ENCODE measurements at regions not wholly inside any gene's neighbourhood (a gene's known extent, or its start where the extent isn't known, plus 50 kb on each side); places are given as distances from the start of the nearest gene placed in this dataset.
"Not testable (repeated sequence)": the region's sequence is repeated elsewhere in the genome, so short reads cannot be mapped to it uniquely, and the experiment has no call there.

DNA sequence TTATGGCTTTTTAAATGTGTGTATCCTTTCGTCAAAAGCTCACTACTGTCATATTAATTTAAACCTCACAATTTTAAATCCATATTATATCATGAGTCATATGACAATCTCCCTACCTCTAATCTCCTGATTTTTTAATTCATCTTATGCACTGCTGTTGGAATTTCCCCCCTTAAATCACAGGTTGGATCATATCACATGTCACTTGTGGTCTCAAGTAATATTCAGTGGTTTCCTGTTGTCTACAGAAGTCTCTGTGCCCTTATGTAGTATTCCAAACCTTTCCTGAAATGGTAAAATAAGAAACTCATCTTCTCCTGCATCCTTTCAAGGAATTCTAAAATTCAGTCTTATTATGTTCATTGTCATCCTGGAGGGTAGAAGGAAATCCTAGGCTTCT lies 116.0 kb upstream of the CBLB start:
- DNase-seq: no peak
- peaks cover 6 to 8% of the 10 kb centered on the region in 2 donors for H3K9me3 ChIP-seq
- intact Hi-C loops (cut with DNase I; ENCODE audit: low total_unique reads) (no loop called here), in situ Hi-C loops (cut with MboI; ENCODE audit: low pct_ligation_motif_present in 1 of 4, low pct_unique_long_range_greater_than_20kb in 1 of 4, low sequenced_read_pairs in 3 of 4) (no loop called here)
- 96 to 100% methylated on average over 1 of the region's 1 CpG for WGBS, 2 donors (ENCODE audit: low coverage in 1 of 2)
- H3K4me3 ChIP-seq: no peak overlapping the region
- H3K27ac ChIP-seq: no peak overlapping the region
- no peaks in the 10 kb centered on the region for H3K4me1 ChIP-seq
- H3K27me3 ChIP-seq: no peaks in the 10 kb centered on the region
- no peaks in the 10 kb centered on the region for H3K36me3 ChIP-seq
- TF ChIP-seq EP300 (IDR thresholded peaks at IDR 0.05; ENCODE audit: low read depth) (no peak), POLR2A (IDR thresholded peaks at IDR 0.05) (no peak), POLR2AphosphoS5 (IDR thresholded peaks at IDR 0.05) (no peak)
- TF ChIP-seq, protein P1, sequence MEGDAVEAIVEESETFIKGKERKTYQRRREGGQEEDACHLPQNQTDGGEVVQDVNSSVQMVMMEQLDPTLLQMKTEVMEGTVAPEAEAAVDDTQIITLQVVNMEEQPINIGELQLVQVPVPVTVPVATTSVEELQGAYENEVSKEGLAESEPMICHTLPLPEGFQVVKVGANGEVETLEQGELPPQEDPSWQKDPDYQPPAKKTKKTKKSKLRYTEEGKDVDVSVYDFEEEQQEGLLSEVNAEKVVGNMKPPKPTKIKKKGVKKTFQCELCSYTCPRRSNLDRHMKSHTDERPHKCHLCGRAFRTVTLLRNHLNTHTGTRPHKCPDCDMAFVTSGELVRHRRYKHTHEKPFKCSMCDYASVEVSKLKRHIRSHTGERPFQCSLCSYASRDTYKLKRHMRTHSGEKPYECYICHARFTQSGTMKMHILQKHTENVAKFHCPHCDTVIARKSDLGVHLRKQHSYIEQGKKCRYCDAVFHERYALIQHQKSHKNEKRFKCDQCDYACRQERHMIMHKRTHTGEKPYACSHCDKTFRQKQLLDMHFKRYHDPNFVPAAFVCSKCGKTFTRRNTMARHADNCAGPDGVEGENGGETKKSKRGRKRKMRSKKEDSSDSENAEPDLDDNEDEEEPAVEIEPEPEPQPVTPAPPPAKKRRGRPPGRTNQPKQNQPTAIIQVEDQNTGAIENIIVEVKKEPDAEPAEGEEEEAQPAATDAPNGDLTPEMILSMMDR (IDR thresholded peaks at IDR 0.05): no peak

DNA sequence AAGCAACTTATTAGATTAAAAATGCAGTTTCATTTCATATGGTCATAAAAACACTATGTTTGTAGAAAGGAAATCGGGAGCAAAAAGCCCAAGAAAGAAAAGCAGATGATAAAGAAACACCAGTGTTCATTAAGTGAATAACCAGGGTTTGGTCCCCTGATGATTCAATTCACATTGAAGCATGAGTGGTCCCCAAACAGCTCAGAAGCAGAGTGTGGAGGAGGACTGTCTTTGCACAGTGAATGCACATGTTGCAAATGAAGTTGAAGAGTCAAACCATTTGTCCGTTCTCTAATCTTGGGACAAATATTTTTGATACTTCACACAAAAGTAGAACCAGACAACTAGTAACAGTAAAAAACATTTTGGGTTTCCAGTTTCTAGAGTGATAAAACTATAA lies 117.5 kb upstream of the CBLB start:
- H3K36me3 ChIP-seq; H3K27me3 ChIP-seq; intact Hi-C loops (cut with DNase I; ENCODE audit: low total_unique reads); in situ Hi-C loops (cut with MboI; ENCODE audit: low pct_ligation_motif_present in 1 of 4, low pct_unique_long_range_greater_than_20kb in 1 of 4, low sequenced_read_pairs in 3 of 4); H3K4me1 ChIP-seq; H3K9me3 ChIP-seq; H3K4me3 ChIP-seq; H3K27ac ChIP-seq; DNase-seq: not testable (repeated sequence)
- 81 to 91% methylated on average over 2 of the region's 2 CpGs for WGBS, 2 donors (ENCODE audit: low coverage in 1 of 2)

DNA sequence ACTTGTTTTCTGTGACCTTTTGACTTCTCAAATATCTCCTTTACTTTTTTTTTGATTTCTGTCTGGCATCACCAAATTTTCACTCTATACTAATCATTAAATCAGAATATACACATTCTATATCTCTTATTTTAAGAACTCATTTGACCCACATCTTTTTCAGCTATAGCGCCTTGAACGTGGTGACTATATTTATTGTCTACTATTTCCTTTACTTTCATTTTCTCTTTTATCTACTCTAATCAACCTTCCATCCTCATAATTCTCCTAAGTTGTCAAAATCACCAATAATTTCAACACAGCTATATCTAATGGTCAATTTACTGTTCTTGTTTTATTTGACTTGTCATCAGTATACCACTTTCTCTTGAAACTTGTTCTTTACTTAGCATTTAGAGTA lies 119.0 kb upstream of the CBLB start:
- Histone ChIP-seq H3K4me3 (no peak overlapping the region), H3K27me3 (no peaks in the 10 kb centered on the region), H3K9me3 (peaks cover 6 to 8% of the 10 kb centered on the region in 2 donors), H3K36me3 (no peaks in the 10 kb centered on the region), H3K27ac (no peak overlapping the region), H3K4me1 (no peaks in the 10 kb centered on the region)
- no peak for DNase-seq
- in situ Hi-C loops (cut with MboI; ENCODE audit: low pct_ligation_motif_present in 1 of 4, low pct_unique_long_range_greater_than_20kb in 1 of 4, low sequenced_read_pairs in 3 of 4) (no loop called here), intact Hi-C loops (cut with DNase I; ENCODE audit: low total_unique reads) (no loop called here)
- WGBS, 2 donors (ENCODE audit: low coverage in 1 of 2): 72 to 74% methylated on average over 2 of the region's 2 CpGs
- TF ChIP-seq, protein P1 (IDR thresholded peaks at IDR 0.05): no peak
- TF ChIP-seq POLR2A (IDR thresholded peaks at IDR 0.05) (no peak), EP300 (IDR thresholded peaks at IDR 0.05; ENCODE audit: low read depth) (no peak), POLR2AphosphoS5 (IDR thresholded peaks at IDR 0.05) (no peak)

DNA sequence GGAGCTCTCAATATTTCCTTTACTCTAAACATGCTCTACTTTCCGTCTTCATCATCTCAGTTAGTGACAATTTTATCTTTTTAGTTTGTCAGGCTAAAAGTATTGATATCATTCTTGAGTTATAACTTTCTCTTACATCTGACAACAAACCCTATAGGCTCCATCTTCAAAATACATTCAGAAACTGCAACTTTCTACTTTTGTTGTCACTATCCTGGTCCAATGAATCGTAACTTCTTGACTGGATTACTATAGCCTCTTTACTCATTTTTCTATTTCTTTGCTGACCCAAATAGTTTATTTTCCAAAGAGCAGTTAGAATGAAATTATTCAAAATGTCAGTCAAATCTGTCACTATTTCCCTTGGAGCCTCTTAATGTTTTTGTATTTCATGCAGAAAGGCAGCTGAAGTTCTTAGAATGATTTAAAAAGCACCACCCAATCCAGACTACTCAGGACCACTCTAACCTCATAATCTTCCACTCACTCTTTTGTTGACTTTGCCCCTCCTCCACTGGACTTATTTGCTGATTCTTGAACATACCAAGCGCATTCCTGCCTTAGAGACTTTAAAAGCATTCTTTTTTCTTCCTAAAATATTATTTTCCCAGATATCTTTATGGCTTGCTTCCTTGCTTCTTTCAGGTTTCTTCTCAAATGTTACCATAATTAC lies 119.9 kb upstream of the CBLB start:
- 96 to 98% methylated on average over 3 of the region's 3 CpGs for WGBS, 2 donors (ENCODE audit: low coverage in 1 of 2)
- no peak overlapping the region for H3K4me3 ChIP-seq
- TF ChIP-seq, protein P1 (IDR thresholded peaks at IDR 0.05): no peak
- TF ChIP-seq POLR2AphosphoS5 (IDR thresholded peaks at IDR 0.05): no peak
- TF ChIP-seq POLR2A (IDR thresholded peaks at IDR 0.05): no peak
- no peak for TF ChIP-seq EP300 (IDR thresholded peaks at IDR 0.05; ENCODE audit: low read depth)
- H3K9me3 ChIP-seq: peaks cover 2% of the 10 kb centered on the region in 2 donors
- no peak for DNase-seq
- no peak overlapping the region for H3K27ac ChIP-seq
- H3K4me1 ChIP-seq: no peaks in the 10 kb centered on the region
- intact Hi-C loops (cut with DNase I; ENCODE audit: low total_unique reads) (no loop called here), in situ Hi-C loops (cut with MboI; ENCODE audit: low pct_ligation_motif_present in 1 of 4, low pct_unique_long_range_greater_than_20kb in 1 of 4, low sequenced_read_pairs in 3 of 4) (no loop called here)
- no peaks in the 10 kb centered on the region for H3K36me3 ChIP-seq
- H3K27me3 ChIP-seq: no peaks in the 10 kb centered on the region

DNA sequence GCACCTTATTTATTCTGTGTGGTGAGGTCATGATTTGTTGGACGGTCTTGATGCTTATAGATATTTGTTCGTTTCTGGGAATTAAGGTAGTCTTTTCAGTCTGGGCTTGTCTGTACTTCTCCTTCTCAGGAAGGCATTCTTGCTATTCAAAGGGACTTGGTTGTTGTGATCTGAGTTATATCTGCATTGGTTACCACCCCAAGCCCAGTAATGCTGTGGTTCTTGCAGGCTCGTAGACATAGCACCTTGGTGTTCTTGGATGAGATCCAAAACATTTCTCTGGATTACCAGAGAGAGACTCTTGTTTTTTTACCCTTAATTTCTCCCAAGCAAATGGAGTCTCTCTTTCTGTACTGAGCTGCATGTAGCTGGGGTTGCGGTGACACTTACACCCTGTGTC lies 128.0 kb upstream of the CBLB start:
- Histone ChIP-seq H3K4me3 (no peak overlapping the region), H3K27me3 (no peaks in the 10 kb centered on the region), H3K27ac (no peak overlapping the region), H3K9me3 (peaks cover 0 to 4% of the 10 kb centered on the region in 2 donors), H3K36me3 (no peaks in the 10 kb centered on the region), H3K4me1 (no peaks in the 10 kb centered on the region)
- in situ Hi-C loops (cut with MboI; ENCODE audit: low pct_ligation_motif_present in 1 of 4, low pct_unique_long_range_greater_than_20kb in 1 of 4, low sequenced_read_pairs in 3 of 4) (no loop called here), intact Hi-C loops (cut with DNase I; ENCODE audit: low total_unique reads) (no loop called here)
- 79 to 94% methylated on average over 3 to 4 of the region's 4 CpGs for WGBS, 2 donors (ENCODE audit: low coverage in 1 of 2)
- TF ChIP-seq POLR2AphosphoS5 (IDR thresholded peaks at IDR 0.05) (no peak), POLR2A (IDR thresholded peaks at IDR 0.05) (no peak), EP300 (IDR thresholded peaks at IDR 0.05; ENCODE audit: low read depth) (no peak)
- TF ChIP-seq, protein P1 (IDR thresholded peaks at IDR 0.05): no peak
- DNase-seq: no peak

All from transverse colon (tissue), 4 donors.